ENCODE measurements at regions not wholly inside any gene's neighbourhood (a gene's known extent, or its start where the extent isn't known, plus 50 kb on each side); places are given as distances from the start of the nearest gene placed in this dataset.

DNA sequence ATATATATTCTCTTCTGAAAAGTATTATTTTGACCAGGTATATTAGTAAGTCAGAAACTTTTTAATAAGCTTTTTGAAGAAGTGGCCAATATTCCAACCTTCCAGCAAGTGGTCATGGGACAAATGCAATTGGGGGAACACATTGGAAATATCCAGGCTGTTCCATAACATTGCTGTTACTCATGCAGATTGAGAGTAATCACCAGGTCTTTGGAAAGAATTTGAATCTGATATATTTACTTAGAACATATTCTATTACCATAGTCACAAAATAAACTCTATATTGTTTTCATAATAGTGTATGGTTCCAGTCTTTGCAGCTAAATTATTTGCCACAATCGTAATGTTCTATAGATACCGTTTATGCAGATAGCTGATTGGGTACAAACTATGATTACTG is 102.8 kb downstream of the TAF11L14 start:
- Histone ChIP-seq H3K36me3 (ENCODE audit: insufficient read depth) (no peaks in the 10 kb centered on the region), H3K79me2 (ENCODE audit: insufficient read depth, low read depth) (no peaks in the 10 kb centered on the region), H3K27ac (no peak overlapping the region), H3K4me2 (no peak overlapping the region), H2AFZ (ENCODE audit: low read depth) (no peak overlapping the region), H3K4me1 (ENCODE audit: low read depth, poor library complexity, severe bottlenecking) (no peaks in the 10 kb centered on the region), H3K27me3 (ENCODE audit: insufficient read depth, low read depth) (no peaks in the 10 kb centered on the region), H4K20me1 (ENCODE audit: insufficient read depth) (no peaks in the 10 kb centered on the region), H3K4me3 (IDR thresholded peaks at IDR 0.05; ENCODE audit: insufficient read depth, low read depth, low read length) (no peak overlapping the region), H3K9ac (no peak overlapping the region)
- TF ChIP-seq, protein P1, sequence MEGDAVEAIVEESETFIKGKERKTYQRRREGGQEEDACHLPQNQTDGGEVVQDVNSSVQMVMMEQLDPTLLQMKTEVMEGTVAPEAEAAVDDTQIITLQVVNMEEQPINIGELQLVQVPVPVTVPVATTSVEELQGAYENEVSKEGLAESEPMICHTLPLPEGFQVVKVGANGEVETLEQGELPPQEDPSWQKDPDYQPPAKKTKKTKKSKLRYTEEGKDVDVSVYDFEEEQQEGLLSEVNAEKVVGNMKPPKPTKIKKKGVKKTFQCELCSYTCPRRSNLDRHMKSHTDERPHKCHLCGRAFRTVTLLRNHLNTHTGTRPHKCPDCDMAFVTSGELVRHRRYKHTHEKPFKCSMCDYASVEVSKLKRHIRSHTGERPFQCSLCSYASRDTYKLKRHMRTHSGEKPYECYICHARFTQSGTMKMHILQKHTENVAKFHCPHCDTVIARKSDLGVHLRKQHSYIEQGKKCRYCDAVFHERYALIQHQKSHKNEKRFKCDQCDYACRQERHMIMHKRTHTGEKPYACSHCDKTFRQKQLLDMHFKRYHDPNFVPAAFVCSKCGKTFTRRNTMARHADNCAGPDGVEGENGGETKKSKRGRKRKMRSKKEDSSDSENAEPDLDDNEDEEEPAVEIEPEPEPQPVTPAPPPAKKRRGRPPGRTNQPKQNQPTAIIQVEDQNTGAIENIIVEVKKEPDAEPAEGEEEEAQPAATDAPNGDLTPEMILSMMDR (conservative IDR thresholded peaks at IDR 0.05; ENCODE audit: low read depth, low read length) = no peak

DNA sequence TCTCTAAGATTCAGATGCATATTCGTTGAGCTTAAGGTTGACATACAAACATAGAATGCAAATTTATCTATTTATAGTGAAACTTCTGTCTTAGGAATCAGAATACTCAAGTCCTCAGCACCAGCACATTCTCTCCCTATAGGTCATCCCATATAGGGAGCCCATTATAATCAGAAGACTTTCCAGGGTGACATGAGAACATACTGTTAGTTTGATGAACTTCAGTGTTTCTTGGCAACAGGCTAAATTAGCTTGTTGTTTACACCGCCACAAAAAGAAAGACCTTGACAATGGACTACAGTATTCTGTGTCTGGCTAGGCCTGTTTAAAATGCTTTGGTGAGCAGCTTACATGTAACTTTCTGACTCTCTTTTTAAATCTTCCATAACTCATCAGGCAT is 104.2 kb downstream of the TAF11L14 start:
- H3K36me3 ChIP-seq (ENCODE audit: insufficient read depth) = no peaks in the 10 kb centered on the region
- no peaks in the 10 kb centered on the region for H4K20me1 ChIP-seq (ENCODE audit: insufficient read depth)
- no peak overlapping the region for H2AFZ ChIP-seq (ENCODE audit: low read depth)
- TF ChIP-seq, protein P1 (conservative IDR thresholded peaks at IDR 0.05; ENCODE audit: low read depth, low read length) = no peak
- no peak overlapping the region for H3K4me3 ChIP-seq (IDR thresholded peaks at IDR 0.05; ENCODE audit: insufficient read depth, low read depth, low read length)
- H3K4me2 ChIP-seq = no peak overlapping the region
- no peak overlapping the region for H3K27ac ChIP-seq
- no peak overlapping the region for H3K9ac ChIP-seq
- no peaks in the 10 kb centered on the region for H3K27me3 ChIP-seq (ENCODE audit: insufficient read depth, low read depth)
- no peaks in the 10 kb centered on the region for H3K4me1 ChIP-seq (ENCODE audit: low read depth, poor library complexity, severe bottlenecking)
- H3K79me2 ChIP-seq (ENCODE audit: insufficient read depth, low read depth) = no peaks in the 10 kb centered on the region

DNA sequence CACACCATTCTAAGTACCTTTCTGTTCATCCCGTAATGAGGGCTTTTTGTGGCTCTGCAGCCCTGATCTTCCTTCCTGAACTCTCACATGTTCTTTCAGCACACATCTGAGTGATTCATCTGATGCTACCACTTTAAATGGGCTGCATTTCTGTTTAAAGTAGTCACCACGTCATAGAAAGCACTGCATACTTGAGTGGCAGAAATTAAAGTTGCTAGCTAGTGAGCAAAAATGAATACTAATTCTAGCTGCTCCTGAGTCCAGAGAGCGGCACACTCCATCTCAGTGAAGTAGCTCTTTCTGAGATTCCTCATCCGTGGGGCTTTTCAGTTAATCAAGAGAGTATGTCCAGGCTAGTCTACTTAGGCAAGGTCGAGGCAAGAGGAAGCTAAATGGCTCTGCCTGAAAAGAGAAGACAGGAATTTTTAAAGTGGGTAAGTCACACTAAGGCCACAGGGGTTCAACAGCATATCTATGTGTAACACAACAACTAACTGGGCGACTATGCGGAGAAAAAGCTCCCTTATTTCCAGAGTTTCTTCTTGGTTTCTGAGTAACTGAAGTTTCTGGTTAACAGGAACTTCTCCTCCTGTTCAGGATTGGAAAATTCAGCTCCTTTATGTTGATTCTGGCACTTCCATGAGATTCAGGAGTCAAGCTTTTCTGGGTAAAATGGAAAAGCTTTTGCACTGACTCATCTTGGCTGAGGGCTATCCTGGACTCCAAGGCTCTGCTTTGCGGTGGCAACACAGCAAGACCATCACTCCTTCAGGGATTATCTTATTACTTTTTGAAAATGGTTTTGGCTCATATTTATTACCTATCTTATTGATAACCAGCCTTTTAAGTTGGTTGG is 109.5 kb downstream of the TAF11L14 start:
- Histone ChIP-seq H3K79me2 (ENCODE audit: insufficient read depth, low read depth) (no peaks in the 10 kb centered on the region), H3K9ac (no peak overlapping the region), H3K4me2 (no peak overlapping the region), H3K27ac (no peak overlapping the region), H3K4me3 (IDR thresholded peaks at IDR 0.05; ENCODE audit: insufficient read depth, low read depth, low read length) (no peak overlapping the region), H3K4me1 (ENCODE audit: low read depth, poor library complexity, severe bottlenecking) (no peaks in the 10 kb centered on the region), H3K36me3 (ENCODE audit: insufficient read depth) (no peaks in the 10 kb centered on the region), H4K20me1 (ENCODE audit: insufficient read depth) (no peaks in the 10 kb centered on the region), H2AFZ (ENCODE audit: low read depth) (no peak overlapping the region), H3K27me3 (ENCODE audit: insufficient read depth, low read depth) (no peaks in the 10 kb centered on the region)
- TF ChIP-seq, protein P1 (conservative IDR thresholded peaks at IDR 0.05; ENCODE audit: low read depth, low read length) = no peak

DNA sequence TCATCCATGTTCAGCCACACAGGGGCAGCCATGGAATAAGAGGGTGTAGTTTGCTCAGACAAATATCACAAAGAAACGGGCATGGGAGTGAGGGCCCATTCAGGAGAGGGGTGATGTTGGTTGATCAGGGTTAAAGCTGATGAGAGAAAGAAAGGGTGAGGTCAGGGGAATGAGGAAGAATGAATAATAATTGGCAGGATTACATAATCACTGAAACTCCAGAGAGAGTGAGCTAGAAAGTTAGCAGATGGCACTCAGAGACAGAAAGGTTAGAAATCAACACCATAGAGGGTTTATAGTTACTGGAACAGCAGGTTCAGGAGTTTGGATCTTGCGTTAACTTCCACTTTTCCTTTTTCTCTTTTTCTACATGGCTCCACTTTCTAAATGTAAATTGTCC is 113.9 kb downstream of the TAF11L14 start:
- Histone ChIP-seq H2AFZ (ENCODE audit: low read depth) (no peak overlapping the region), H3K9ac (no peak overlapping the region), H3K36me3 (ENCODE audit: insufficient read depth) (no peaks in the 10 kb centered on the region), H3K27me3 (ENCODE audit: insufficient read depth, low read depth) (no peaks in the 10 kb centered on the region), H3K79me2 (ENCODE audit: insufficient read depth, low read depth) (no peaks in the 10 kb centered on the region), H3K27ac (no peak overlapping the region), H4K20me1 (ENCODE audit: insufficient read depth) (no peaks in the 10 kb centered on the region), H3K4me2 (no peak overlapping the region), H3K4me3 (IDR thresholded peaks at IDR 0.05; ENCODE audit: insufficient read depth, low read depth, low read length) (no peak overlapping the region), H3K4me1 (ENCODE audit: low read depth, poor library complexity, severe bottlenecking) (no peaks in the 10 kb centered on the region)
- TF ChIP-seq, protein P1 (conservative IDR thresholded peaks at IDR 0.05; ENCODE audit: low read depth, low read length) = no peak
